ENCODE measurements at regions not wholly inside any gene's neighbourhood (a gene's known extent, or its start where the extent isn't known, plus 50 kb on each side); places are given as distances from the start of the nearest gene placed in this dataset.

DNA sequence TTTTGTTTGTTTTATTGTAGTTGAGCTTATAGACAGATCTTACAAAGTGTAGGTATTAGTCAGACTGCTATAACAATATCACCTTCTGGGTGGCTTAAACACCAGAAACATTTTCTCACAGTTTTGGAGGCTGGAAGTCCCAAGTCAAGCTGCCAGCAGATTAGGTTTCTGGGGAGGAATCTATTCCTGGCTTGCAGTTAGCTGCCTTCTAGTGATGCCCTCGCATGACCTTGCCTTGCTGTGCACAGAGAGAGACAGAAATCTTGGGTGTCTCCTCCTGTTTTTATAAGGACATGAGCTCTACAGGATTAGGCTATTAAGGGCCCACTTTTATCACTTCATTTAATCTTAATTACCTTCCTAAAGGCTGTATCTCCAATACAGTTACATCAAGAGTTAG, 1635.2 kb downstream of the FAM181B start:
- TF ChIP-seq POLR2A (IDR thresholded peaks at IDR 0.05; ENCODE audit: low read length) (no peak), GATA1 (IDR thresholded peaks at IDR 0.05; ENCODE audit: low read depth, low read length) (no peak)
